BLaER1 (cell line): ENCODE measurements at regions not wholly inside any gene's neighbourhood (a gene's known extent, or its start where the extent isn't known, plus 50 kb on each side); places are given as distances from the start of the nearest gene placed in this dataset.

Experiments used
- H3K27ac ChIP-seq: shearing (Covaris generic); formaldehyde crosslinking; 2 replicates; pipeline ENCODE4 v1.8.1; 2022
- H3K27me3 ChIP-seq: shearing (Covaris generic); formaldehyde crosslinking; 2 replicates; pipeline ENCODE4 v1.8.1; 2022
- H3K36me3 ChIP-seq: shearing (Covaris generic); formaldehyde crosslinking; 2 replicates; pipeline ENCODE4 v1.8.1; 2022
- H3K4me1 ChIP-seq: shearing (Covaris generic); formaldehyde crosslinking; 2 replicates; pipeline ENCODE4 v1.8.1; 2022
- H3K4me2 ChIP-seq: shearing (Covaris generic); formaldehyde crosslinking; 2 replicates; pipeline ENCODE4 v1.8.1; 2022
- H3K4me3 ChIP-seq: shearing (Covaris generic); formaldehyde crosslinking; 2 replicates; pipeline ENCODE4 v1.8.1; 2022
- H3K9ac ChIP-seq: shearing (Covaris generic); formaldehyde crosslinking; 2 replicates; pipeline ENCODE4 v1.8.1; 2022
- H3K9me3 ChIP-seq: shearing (Covaris generic); formaldehyde crosslinking; 2 replicates; pipeline ENCODE4 v1.8.1; 2022
- H4K20me1 ChIP-seq: shearing (Covaris generic); formaldehyde crosslinking; 2 replicates; pipeline ENCODE4 v1.8.1; 2022
- Cebpa-rat ChIP-seq: shearing (Covaris generic); IDR thresholded peaks from 2 replicates; pipeline ENCODE4 v1.8.1; 2022

- Histone ChIP-seq H4K20me1 (no peaks in the 10 kb centered on the region), H3K4me1 (no peaks in the 10 kb centered on the region), H3K9me3 (no peaks in the 10 kb centered on the region), H3K27me3 (no peaks in the 10 kb centered on the region), H3K36me3 (no peaks in the 10 kb centered on the region), H3K27ac (no peak overlapping the region), H3K9ac (no peak overlapping the region), H3K4me2 (no peak overlapping the region), H3K4me3 (no peak overlapping the region)
- TF ChIP-seq Cebpa-rat: no peak
These were observed 266.3 kb downstream of the MTX2 start for GRCh38 chr2:176535467-176536113.

GRCh38 chr2:176536439-176537133 is 267.3 kb downstream of the MTX2 start:
- no peaks in the 10 kb centered on the region for H3K27me3 ChIP-seq
- TF ChIP-seq Cebpa-rat: no peak
- no peak overlapping the region for H3K27ac ChIP-seq
- no peaks in the 10 kb centered on the region for H3K9me3 ChIP-seq
- no peak overlapping the region for H3K9ac ChIP-seq
- H3K4me2 ChIP-seq: no peak overlapping the region
- H4K20me1 ChIP-seq: no peaks in the 10 kb centered on the region
- H3K4me1 ChIP-seq: no peaks in the 10 kb centered on the region
- H3K36me3 ChIP-seq: no peaks in the 10 kb centered on the region
- no peak overlapping the region for H3K4me3 ChIP-seq

- H3K4me3 ChIP-seq: no peak overlapping the region
- H3K27ac ChIP-seq: no peak overlapping the region
- H3K36me3 ChIP-seq: no peaks in the 10 kb centered on the region
- no peaks in the 10 kb centered on the region for H3K4me1 ChIP-seq
- no peaks in the 10 kb centered on the region for H3K9me3 ChIP-seq
- H3K9ac ChIP-seq: no peak overlapping the region
- no peaks in the 10 kb centered on the region for H4K20me1 ChIP-seq
- TF ChIP-seq Cebpa-rat: no peak
- H3K27me3 ChIP-seq: no peaks in the 10 kb centered on the region
- no peak overlapping the region for H3K4me2 ChIP-seq
These were observed 268.7 kb downstream of the MTX2 start for GRCh38 chr2:176537932-176538331.

GRCh38 chr2:176540995-176541394 is 271.8 kb downstream of the MTX2 start:
- Histone ChIP-seq H3K27me3 (no peaks in the 10 kb centered on the region), H3K4me1 (no peaks in the 10 kb centered on the region), H4K20me1 (no peaks in the 10 kb centered on the region), H3K9me3 (no peaks in the 10 kb centered on the region), H3K9ac (no peak overlapping the region), H3K27ac (no peak overlapping the region), H3K36me3 (no peaks in the 10 kb centered on the region), H3K4me3 (no peak overlapping the region), H3K4me2 (no peak overlapping the region)
- TF ChIP-seq Cebpa-rat: no peak

- no peaks in the 10 kb centered on the region for H4K20me1 ChIP-seq
- no peak overlapping the region for H3K4me2 ChIP-seq
- no peaks in the 10 kb centered on the region for H3K27me3 ChIP-seq
- no peaks in the 10 kb centered on the region for H3K4me1 ChIP-seq
- no peak for TF ChIP-seq Cebpa-rat
- no peaks in the 10 kb centered on the region for H3K9me3 ChIP-seq
- no peak overlapping the region for H3K4me3 ChIP-seq
- no peak overlapping the region for H3K27ac ChIP-seq
- H3K36me3 ChIP-seq: no peaks in the 10 kb centered on the region
- H3K9ac ChIP-seq: no peak overlapping the region
These were observed 273.2 kb downstream of the MTX2 start for GRCh38 chr2:176542476-176542875.

- no peaks in the 10 kb centered on the region for H3K4me1 ChIP-seq
- no peak overlapping the region for H3K27ac ChIP-seq
- H3K36me3 ChIP-seq: no peaks in the 10 kb centered on the region
- H3K4me2 ChIP-seq: no peak overlapping the region
- H3K4me3 ChIP-seq: no peak overlapping the region
- H3K9ac ChIP-seq: no peak overlapping the region
- no peaks in the 10 kb centered on the region for H3K9me3 ChIP-seq
- no peaks in the 10 kb centered on the region for H4K20me1 ChIP-seq
- no peaks in the 10 kb centered on the region for H3K27me3 ChIP-seq
- no peak for TF ChIP-seq Cebpa-rat
These were observed 275.3 kb downstream of the MTX2 start for GRCh38 chr2:176544557-176544956.

GRCh38 chr2:176544991-176545956 is 276.0 kb downstream of the MTX2 start:
- no peaks in the 10 kb centered on the region for H3K9me3 ChIP-seq
- no peak overlapping the region for H3K27ac ChIP-seq
- no peak overlapping the region for H3K9ac ChIP-seq
- H4K20me1 ChIP-seq: no peaks in the 10 kb centered on the region
- H3K36me3 ChIP-seq: no peaks in the 10 kb centered on the region
- H3K4me3 ChIP-seq: no peak overlapping the region
- no peaks in the 10 kb centered on the region for H3K4me1 ChIP-seq
- no peak overlapping the region for H3K4me2 ChIP-seq
- H3K27me3 ChIP-seq: no peaks in the 10 kb centered on the region
- no peak for TF ChIP-seq Cebpa-rat

GRCh38 chr2:176546550-176546949 is 277.3 kb downstream of the MTX2 start:
- Histone ChIP-seq H3K36me3 (no peaks in the 10 kb centered on the region), H3K4me1 (no peaks in the 10 kb centered on the region)

GRCh38 chr2:176552501-176553135 is 283.4 kb downstream of the MTX2 start:
- no peak overlapping the region for H3K4me3 ChIP-seq
- no peaks in the 10 kb centered on the region for H3K36me3 ChIP-seq
- no peak for TF ChIP-seq Cebpa-rat
- no peaks in the 10 kb centered on the region for H3K4me1 ChIP-seq
- H3K4me2 ChIP-seq: no peak overlapping the region
- H4K20me1 ChIP-seq: no peaks in the 10 kb centered on the region
- no peak overlapping the region for H3K9ac ChIP-seq
- H3K27me3 ChIP-seq: no peaks in the 10 kb centered on the region
- H3K9me3 ChIP-seq: no peaks in the 10 kb centered on the region
- H3K27ac ChIP-seq: no peak overlapping the region

More at GRCh38 chr2:176546550-176546949, 277.3 kb downstream of the MTX2 start:
- Histone ChIP-seq H3K9ac (no peak overlapping the region), H3K27ac (no peak overlapping the region), H4K20me1 (no peaks in the 10 kb centered on the region), H3K27me3 (no peaks in the 10 kb centered on the region), H3K9me3 (no peaks in the 10 kb centered on the region), H3K4me3 (no peak overlapping the region), H3K4me2 (no peak overlapping the region)
- no peak for TF ChIP-seq Cebpa-rat
